ENCODE measurements at regions not wholly inside any gene's neighbourhood (a gene's known extent, or its start where the extent isn't known, plus 50 kb on each side); places are given as distances from the start of the nearest gene placed in this dataset.
"Not testable (repeated sequence)": the region's sequence is repeated elsewhere in the genome, so short reads cannot be mapped to it uniquely, and the experiment has no call there.

DNA sequence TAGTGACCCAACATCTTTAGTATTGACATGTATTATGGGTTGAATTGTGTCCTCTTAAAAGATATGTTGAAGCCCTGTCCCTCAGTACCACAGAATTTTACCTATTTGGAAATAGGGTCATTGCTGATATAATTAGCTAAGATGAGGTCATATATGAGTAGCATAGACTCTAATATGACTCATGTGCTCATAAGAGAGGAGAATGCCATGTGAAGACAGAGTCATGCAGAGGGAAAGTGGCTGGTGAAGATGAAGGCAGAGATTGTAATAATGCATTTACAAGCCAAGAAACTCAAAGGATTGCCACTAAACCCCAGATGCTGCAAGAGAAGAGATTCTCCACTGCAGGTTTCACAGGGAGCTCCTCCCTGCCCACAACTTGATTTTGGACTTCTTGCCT is 496.4 kb downstream of the KIF20B start:
- DNase-seq: no peak

- DNase-seq: no peak
Measured at GRCh38 chr10:90199093-90199492, 497.7 kb downstream of the KIF20B start.

DNA sequence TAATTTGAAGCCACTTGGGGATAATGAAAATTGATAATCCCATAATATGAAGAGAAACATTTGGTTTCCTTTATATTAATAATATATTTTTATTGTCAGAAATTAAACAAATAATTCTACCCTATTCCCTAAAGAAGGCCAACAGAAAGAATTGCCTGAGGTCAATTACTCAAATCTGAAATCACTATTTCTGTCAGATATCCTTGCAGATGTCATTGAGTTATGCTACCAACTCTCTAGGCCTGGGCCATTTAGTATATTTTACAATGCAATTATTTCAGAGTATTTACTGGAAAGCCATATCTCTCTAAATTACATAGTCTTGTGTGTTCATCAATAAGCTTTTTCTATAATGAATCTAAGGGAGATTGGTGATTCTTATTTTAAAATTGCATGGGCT is 498.1 kb downstream of the KIF20B start:
- no peak for DNase-seq

GRCh38 chr10:90204131-90204955 is 503.0 kb downstream of the KIF20B start:
- DNase-seq: no peak

GRCh38 chr10:90204956-90205314 is 503.5 kb downstream of the KIF20B start:
- DNase-seq: no peak

DNA sequence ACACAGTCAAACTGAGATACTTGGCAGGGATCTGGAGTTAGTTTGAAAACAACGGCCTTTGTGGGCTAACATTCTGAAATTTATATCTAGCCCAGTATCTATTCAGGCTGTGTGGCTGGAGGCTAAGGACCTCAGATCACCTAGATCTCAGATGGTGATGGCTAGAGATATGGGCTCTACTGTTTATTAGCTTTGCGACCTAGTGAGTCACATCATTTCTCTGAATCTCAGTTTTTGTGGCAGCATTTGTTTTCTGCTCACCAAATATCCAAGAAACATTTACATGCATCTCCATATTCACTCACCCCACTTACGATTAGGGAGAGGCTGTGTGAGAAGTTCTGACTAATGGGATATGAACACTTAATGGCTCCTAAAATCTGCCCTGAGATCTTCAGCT is 503.9 kb downstream of the KIF20B start:
- DNase-seq: no peak

DNA sequence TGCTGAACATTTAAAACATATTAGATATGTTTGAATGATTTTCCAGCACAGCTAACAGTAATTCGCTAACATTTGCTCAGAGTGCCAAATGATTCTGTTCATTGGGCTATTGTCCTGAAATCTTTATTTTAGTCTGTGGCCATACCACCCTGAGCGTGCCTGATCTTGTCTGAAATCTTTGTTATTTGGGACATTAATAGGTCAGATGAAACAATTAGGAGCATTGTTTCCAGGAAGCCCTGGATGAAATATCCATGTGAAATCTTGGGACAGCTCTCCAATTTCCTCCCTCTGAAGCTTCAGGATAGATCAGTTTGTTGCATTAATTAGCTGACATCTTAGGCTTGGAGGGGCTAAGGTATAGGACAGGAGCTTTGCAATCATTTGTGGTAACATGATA is 512.0 kb downstream of the KIF20B start:
- no peak for DNase-seq

DNA sequence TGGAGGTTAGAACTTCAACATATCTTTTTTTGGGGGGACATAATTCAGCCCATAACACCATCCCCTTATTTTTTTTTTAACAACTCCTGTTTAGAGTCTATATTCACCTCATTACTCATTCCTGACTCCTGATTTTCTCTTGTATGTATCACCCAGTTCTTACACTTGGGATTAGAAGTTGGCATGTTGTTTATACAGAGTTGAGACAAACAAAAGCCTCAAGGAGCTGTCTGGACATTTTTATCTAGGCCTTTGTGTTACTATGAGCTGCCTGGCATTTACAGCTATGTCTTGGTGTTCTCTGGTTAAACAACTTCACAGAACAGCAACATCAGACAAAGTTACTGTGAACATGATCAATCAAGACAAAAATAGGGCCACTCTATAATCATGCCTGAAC is 517.5 kb downstream of the KIF20B start:
- no peak for DNase-seq

- DNase-seq: no peak
Measured at GRCh38 chr10:90222372-90222771, 521.0 kb downstream of the KIF20B start.

- no peak for DNase-seq
Measured at GRCh38 chr10:90222939-90223338, 521.5 kb downstream of the KIF20B start.

- no peak for DNase-seq
Measured at GRCh38 chr10:90224791-90225566, 523.6 kb downstream of the KIF20B start.

- no peak for DNase-seq
Measured at GRCh38 chr10:90226517-90226916, 525.1 kb downstream of the KIF20B start.

DNA sequence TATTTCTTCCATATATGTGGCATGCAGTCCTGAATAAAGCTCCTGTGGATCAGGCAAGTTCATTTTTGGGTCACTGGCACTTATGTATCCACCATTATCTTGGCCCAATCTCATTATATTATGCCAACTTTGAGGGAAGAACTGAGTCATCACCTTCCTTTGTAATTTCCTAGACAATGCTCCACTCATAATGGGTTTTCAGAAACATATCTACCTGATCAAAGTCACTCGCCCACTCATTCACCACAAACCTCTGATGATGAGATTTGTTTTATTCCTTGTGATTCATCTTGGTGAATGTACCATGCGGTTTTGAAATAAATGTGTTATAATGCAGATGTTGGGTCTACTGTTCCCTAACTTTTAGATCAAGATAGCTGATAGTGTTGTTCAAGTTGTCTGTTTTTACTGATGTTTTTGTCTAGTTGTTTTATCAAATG is 525.8 kb downstream of the KIF20B start:
- no peak for DNase-seq

DNA sequence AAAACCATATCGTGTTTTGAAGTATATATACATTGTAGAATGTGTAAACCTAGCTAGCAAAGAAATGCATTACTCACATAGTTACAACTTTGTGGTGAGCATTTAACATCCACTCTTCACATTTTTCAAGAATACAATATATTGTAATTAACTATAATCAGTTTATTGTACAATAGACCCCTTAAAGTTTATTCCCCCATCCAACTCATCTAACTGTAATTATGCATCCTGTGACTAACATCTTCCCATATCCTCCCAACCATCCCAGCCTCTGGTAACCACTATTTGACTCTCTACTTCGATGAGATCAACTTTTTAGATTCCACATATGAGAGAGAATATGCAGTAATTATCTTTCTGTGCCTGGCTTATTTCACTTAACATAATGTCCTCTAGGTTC is 526.4 kb downstream of the KIF20B start:
- DNase-seq: no peak

DNA sequence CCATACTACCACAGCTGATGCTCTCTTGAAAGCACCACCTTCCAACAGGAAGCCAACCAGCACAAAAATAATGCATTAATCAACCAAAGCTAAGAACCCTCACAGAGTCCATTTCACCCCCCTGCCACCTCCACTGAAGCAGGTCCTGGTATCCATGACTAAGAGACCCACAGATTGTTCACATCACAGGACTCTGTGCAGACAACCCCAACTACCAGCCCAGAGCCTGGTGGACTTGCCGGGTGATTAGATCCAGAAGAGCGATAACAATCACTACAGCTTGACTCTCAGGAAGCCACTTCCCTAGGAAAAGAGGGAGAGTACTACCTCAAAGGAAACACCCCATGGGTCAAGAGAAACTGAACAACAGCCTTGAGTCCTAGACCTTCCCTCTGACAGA is 528.1 kb downstream of the KIF20B start:
- DNase-seq: no peak

- DNase-seq: not testable (repeated sequence)
Measured at GRCh38 chr10:90233805-90234204, 532.4 kb downstream of the KIF20B start.

- DNase-seq: no peak
Measured at GRCh38 chr10:90245623-90246022, 544.2 kb downstream of the KIF20B start.

DNA sequence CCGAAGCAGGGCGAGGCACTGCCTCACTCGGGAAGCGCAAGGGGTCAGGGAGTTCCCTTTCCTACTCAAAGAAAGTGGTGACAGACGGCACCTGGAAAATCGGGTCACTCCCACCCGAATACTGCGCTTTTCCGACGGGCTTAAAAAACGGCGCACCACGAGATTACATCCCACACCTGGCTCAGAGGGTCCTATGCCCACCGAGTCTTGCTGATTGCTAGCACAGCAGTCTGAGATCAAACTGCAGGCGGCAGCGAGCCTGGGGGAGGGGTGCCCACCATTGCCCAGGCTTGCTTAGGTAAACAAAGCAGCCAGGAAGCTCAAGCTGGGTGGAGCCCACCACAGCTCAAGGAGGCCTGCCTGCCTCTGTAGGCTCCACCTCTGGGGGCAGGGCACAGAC is 549.4 kb downstream of the KIF20B start:
- not testable (repeated sequence) for DNase-seq

DNA sequence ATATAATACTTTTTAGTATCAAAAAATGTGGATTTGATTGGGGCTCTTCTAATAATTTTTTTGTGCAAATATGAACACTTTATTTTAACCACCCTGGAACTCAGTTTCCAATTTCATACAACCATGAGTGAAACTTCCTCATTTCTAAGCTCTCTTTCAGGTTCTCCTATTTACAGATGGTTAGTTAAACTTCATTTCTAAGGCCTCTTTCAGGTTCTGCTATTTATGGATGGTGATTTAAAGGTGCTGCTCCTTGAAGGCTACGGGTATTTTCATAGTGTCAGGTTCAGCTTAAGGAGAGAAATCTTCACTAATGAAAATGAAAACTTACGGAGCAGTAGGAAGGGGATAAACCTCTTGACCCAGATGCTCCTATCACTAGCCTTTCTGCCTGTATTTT is 568.3 kb downstream of the KIF20B start:
- no peak for DNase-seq

- DNase-seq: no peak
Measured at GRCh38 chr10:90274721-90275468, 573.5 kb downstream of the KIF20B start.

DNA sequence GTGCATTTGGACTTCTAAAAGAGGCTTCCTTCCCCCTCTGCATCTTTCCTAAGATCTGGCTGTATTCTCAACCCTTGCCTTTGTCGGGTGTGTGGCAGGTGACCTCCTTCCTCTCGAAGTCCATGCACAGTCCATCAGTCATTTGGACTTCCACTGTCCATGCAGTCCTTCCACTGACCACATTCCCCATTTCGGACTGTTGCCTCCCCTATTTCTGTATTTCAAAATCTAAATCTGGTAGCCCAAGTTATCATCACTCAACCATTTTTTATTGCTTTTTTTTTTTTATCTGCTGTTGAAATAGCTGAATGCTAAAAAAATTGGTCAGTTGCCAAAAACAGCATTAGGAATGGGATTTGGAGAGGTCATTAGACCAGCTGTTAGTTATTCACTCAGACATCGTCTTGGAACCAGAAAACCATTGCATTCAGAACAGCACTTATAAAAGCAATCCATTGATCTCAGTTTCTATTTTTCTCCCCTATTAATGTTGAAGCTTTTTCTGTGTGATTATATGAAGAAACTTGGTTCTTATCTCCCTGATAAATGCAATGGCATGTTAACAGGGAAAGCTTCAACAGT is 575.6 kb downstream of the KIF20B start:
- DNase-seq: no peak

DNA sequence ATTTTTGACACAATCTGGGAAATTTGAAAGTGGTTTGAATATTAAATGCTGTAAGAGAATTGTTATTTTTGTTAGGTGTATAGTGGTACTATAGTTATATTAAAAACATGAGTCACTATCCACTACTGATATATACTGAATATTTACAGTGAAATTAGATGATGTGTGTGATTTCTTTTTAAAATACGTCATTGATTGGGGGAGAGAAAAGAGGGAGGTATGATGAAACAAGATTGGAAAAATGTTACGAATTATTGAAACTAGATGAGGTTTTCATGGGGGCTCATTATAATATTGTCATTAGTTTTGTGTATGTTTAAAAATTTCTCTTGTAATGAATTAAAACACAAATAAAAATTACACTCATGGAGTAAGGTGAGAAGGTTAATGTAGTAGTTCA is 571.4 kb downstream of the HTR7 start:
- no peak for DNase-seq

DNA sequence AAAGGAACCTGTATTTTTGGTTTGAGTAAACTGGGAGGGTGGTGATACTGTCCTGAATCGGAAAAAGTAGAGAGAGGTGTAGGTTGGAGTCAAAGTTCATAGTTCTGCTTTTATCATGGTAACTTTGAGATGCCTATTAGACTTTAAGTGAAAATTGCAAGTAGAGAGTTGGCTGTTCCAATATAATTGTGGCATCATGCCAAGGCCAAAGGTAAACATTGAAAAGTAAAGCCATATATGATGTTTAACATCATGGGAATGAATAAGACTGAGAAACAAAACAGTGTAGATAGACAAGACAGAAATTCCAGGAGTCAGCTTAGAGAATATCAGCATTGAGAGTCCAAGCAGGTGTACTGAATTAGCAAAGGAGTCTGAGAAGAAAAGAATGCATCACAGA is 570.9 kb downstream of the HTR7 start:
- DNase-seq: no peak

Data from CD4-positive, alpha-beta T cell treated with Interferon alpha-2 for 1 hour (primary cell).